GM06990 (cell line): ENCODE measurements at regions not wholly inside any gene's neighbourhood (a gene's known extent, or its start where the extent isn't known, plus 50 kb on each side); places are given as distances from the start of the nearest gene placed in this dataset.

Experiments used
- DNase-seq: peaks from one replicate; pipeline ENCODE4 v3.0.0-alpha.2; 2011; ENCODE audit not compliant: insufficient read length; ENCODE audit errors: extremely low read depth
- H3K27me3 ChIP-seq: replicated peaks from 2 replicates; pipeline ENCODE4 v1.6.0; 2011; ENCODE audit warnings: low read length; ENCODE audit not compliant: control insufficient read depth, insufficient read depth
- H3K36me3 ChIP-seq: 2 replicates; pipeline ENCODE4 v1.5.1; 2011; ENCODE audit warnings: low read length; ENCODE audit not compliant: control insufficient read depth, insufficient read depth
- H3K4me3 ChIP-seq: replicated peaks from 2 replicates; pipeline ENCODE4 v1.5.1; 2011; ENCODE audit warnings: low read depth, mild to moderate bottlenecking, control low read depth, low read length
- CTCF ChIP-seq: IDR thresholded peaks from 2 replicates; pipeline ENCODE4 v1.5.1; 2011; ENCODE audit warnings: low read length, control low read depth, mild to moderate bottlenecking, inconsistent platforms; ENCODE audit not compliant: insufficient read depth, poor library complexity, severe bottlenecking

GRCh38 chr2:17239550-17239949 is 278.7 kb downstream of the RAD51AP2 start:
- DNase-seq: no peak
- Histone ChIP-seq H3K36me3 (no peaks in the 10 kb centered on the region), H3K27me3 (no peaks in the 10 kb centered on the region), H3K4me3 (no peak overlapping the region)
- no peak for TF ChIP-seq CTCF

- TF ChIP-seq CTCF: no peak
- no peak for DNase-seq
Measured at GRCh38 chr2:17235167-17235566, 283.1 kb downstream of the RAD51AP2 start.

GRCh38 chr2:17232776-17233556 is 285.3 kb downstream of the RAD51AP2 start:
- DNase-seq: no peak
- no peaks in the 10 kb centered on the region for H3K27me3 ChIP-seq
- no peaks in the 10 kb centered on the region for H3K36me3 ChIP-seq
- TF ChIP-seq CTCF: no peak
- H3K4me3 ChIP-seq: no peak overlapping the region

More at GRCh38 chr2:17235167-17235566, 283.1 kb downstream of the RAD51AP2 start:
- no peaks in the 10 kb centered on the region for H3K27me3 ChIP-seq
- no peaks in the 10 kb centered on the region for H3K36me3 ChIP-seq
- no peak overlapping the region for H3K4me3 ChIP-seq

- DNase-seq: no peak
- no peaks in the 10 kb centered on the region for H3K36me3 ChIP-seq
- no peak for TF ChIP-seq CTCF
- H3K4me3 ChIP-seq: no peak overlapping the region
- H3K27me3 ChIP-seq: no peaks in the 10 kb centered on the region
Measured at GRCh38 chr2:17231394-17231965, 286.8 kb downstream of the RAD51AP2 start.

GRCh38 chr2:17229414-17229813 is 288.8 kb downstream of the RAD51AP2 start:
- no peaks in the 10 kb centered on the region for H3K27me3 ChIP-seq
- no peak for TF ChIP-seq CTCF
- H3K36me3 ChIP-seq: no peaks in the 10 kb centered on the region
- no peak overlapping the region for H3K4me3 ChIP-seq
- DNase-seq: no peak
